ENCODE measurements at regions not wholly inside any gene's neighbourhood (a gene's known extent, or its start where the extent isn't known, plus 50 kb on each side); places are given as distances from the start of the nearest gene placed in this dataset.

GRCh38 chr4:77538574-77539157 lies 67.0 kb upstream of the CXCL13 start:
- DNase-seq, result no peak

Measured in dermis blood vessel endothelial cell (primary cell).